Common myeloid progenitor, CD34-positive (primary cell): ENCODE measurements at regions not wholly inside any gene's neighbourhood (a gene's known extent, or its start where the extent isn't known, plus 50 kb on each side); places are given as distances from the start of the nearest gene placed in this dataset.

ENCODE experiments used
- CTCF ChIA-PET: fragments of 350-600 bp; sonication (Branson Sonifier 250); formaldehyde crosslinking; loops from one replicate; lab custom pipeline; 2021; ENCODE audit warnings: antibody characterized with exemption; lab: Charles Lee
- POLR2A ChIA-PET: fragments of 350-600 bp; sonication (Branson Sonifier 250); formaldehyde crosslinking; loops from one replicate; lab custom pipeline; 2021; ENCODE audit warnings: antibody characterized with exemption; lab: Charles Lee
- DNase-seq, 3 donors: peaks; one replicate each; pipeline versions ENCODE4 v3.0.0 to v3.0.0-alpha.2; 2013
- H3K27ac ChIP-seq, 2 experiments: 1 replicate in 1 of 2; 2 replicates in 1 of 2; pipeline ENCODE4 v1.7.0; 2013; ENCODE audit warnings: inconsistent platforms in 2 of 2, low read length in 2 of 2, mild to moderate bottlenecking in 2 of 2, low read depth in 1 of 2, moderate library complexity in 1 of 2; ENCODE audit not compliant: severe bottlenecking in 2 of 2, insufficient read depth in 1 of 2, poor library complexity in 1 of 2
- H3K27me3 ChIP-seq, 5 experiments: replicated peaks in 2 of 5; 1 replicate in 3 of 5; 2 replicates in 2 of 5; pipeline versions ENCODE4 v1.6.1 to v1.7.0; 2013; ENCODE audit warnings: low read length in 4 of 5, mild to moderate bottlenecking in 2 of 5, moderate library complexity in 2 of 5, inconsistent platforms in 1 of 5; ENCODE audit not compliant: insufficient read depth in 5 of 5, control insufficient read depth in 4 of 5
- H3K36me3 ChIP-seq, 4 experiments: 1 replicate in 2 of 4; 2 replicates in 2 of 4; pipeline versions ENCODE4 v1.6.1 to v1.7.0; 2013; ENCODE audit warnings: low read length in 3 of 4, control low read depth in 1 of 4, mild to moderate bottlenecking in 1 of 4; ENCODE audit not compliant: control insufficient read depth in 4 of 4, insufficient read depth in 4 of 4
- H3K4me1 ChIP-seq, 4 experiments: 1 replicate in 3 of 4; 2 replicates in 1 of 4; pipeline versions ENCODE4 v1.6.1 to v1.7.1; 2013; ENCODE audit warnings: low read length in 3 of 4, mild to moderate bottlenecking in 3 of 4, control low read depth in 1 of 4, inconsistent platforms in 1 of 4, moderate library complexity in 1 of 4; ENCODE audit not compliant: control insufficient read depth in 4 of 4, insufficient read depth in 4 of 4; ENCODE audit errors: control extremely low read depth in 1 of 4
- H3K4me3 ChIP-seq, 7 experiments: 1 replicate in 4 of 7; 2 replicates in 3 of 7; pipeline versions ENCODE4 v1.5.1 to v1.7.0; 2013; ENCODE audit warnings: mild to moderate bottlenecking in 7 of 7, low read length in 6 of 7, moderate library complexity in 6 of 7, inconsistent platforms in 2 of 7, low read depth in 2 of 7, control low read depth in 1 of 7; ENCODE audit not compliant: insufficient read depth in 4 of 7, control insufficient read depth in 1 of 7; ENCODE audit errors: extremely low read depth in 1 of 7
- H3K9me3 ChIP-seq, 5 experiments: 1 replicate in 4 of 5; 2 replicates in 1 of 5; pipeline versions ENCODE4 v1.6.1 to v1.7.1; 2013; ENCODE audit warnings: low read length in 4 of 5, mild to moderate bottlenecking in 2 of 5, inconsistent platforms in 1 of 5, low read depth in 1 of 5, moderate library complexity in 1 of 5; ENCODE audit not compliant: control insufficient read depth in 4 of 5, insufficient read depth in 2 of 5; ENCODE audit errors: control extremely low read depth in 1 of 5
- WGBS: methylation state at CpG from one replicate; pipeline ENCODE4 v1.1.5; 2013; ENCODE audit not compliant: insufficient coverage; 5-methylcytosine and 5-hydroxymethylcytosine counted together

DNA sequence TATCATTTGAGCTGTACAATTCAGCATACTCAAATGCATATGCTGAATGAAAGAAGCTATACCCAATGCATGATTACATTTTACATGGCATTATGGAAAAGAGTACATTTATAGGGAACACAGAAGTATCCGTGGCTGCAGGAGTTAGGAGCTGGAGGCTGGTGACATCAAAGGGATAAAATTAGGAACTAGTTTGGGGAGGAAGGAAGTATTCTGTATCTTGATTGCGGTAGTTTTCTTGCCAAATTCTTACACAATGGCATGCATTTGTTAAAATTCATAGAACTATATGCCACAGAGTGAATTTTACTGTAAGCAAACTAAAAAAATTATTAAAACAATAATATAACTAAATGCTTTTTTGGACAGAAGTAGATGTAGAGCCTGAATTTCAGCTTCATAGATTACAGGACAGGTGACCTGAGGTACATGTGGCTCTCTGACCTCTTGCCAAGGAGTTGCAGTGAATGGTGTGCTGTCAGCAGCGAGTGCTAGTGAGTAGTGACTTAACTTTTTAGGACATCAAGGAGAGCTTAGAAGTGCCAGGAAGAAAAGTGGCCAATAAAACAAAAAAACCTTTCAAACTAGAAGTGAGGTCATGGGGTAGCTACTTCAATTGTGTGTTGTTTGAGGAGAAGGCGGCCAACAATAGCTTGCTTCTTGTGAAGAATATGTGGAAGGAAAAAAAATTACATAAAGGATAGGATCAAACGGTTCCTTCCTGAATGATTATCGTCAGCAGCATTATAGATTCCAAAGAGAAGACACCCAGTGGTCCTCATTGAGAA lies 514.9 kb upstream of the CLINT1 start:
- H3K36me3 ChIP-seq = no peaks in the 10 kb centered on the region
- H3K4me1 ChIP-seq = peaks cover 6 to 18% (median 12%) of the 10 kb centered on the region in 4 experiments
- CTCF ChIA-PET = interaction anchor here (1.6 kb wide), 1 partner anchor 14 kb away, joined by 4 read pairs; no protein-coding TSS in a partner anchor
- no peak overlapping the region for H3K4me3 ChIP-seq
- WGBS = 50% methylated on average over 2 of the region's 6 CpGs
- H3K9me3 ChIP-seq = peaks cover 0 to 5% (median 0%) of the 10 kb centered on the region in 5 experiments
- POLR2A ChIA-PET = no interaction called here
- peaks cover 0 to 9% (median 2%) of the 10 kb centered on the region in 5 experiments for H3K27me3 ChIP-seq
- DNase-seq = peak; percentile 20 to 54 (median 39)
- no peak overlapping the region for H3K27ac ChIP-seq

DNA sequence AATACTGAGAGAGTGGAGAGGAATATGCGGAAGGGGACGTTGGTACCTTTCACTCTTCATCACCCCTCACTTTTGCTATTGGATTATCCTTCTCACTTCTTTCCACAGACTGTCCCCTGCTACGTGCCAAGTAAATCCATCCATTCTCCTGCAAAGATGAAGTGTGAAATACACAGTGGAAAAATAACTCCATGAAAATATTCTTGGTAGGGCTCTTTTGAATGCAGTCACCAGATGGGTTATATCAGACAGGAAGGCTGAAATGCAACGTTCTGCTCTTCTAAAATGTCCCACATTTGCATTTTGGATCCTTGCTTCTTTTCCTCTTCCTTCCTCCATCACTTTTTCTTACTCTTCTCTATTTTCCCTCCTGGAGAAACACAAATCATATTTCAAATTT lies 510.3 kb upstream of the CLINT1 start:
- H3K4me1 ChIP-seq = peaks cover 5 to 11% (median 7%) of the 10 kb centered on the region in 4 experiments
- H3K27me3 ChIP-seq = peaks cover 0 to 4% (median 0%) of the 10 kb centered on the region in 5 experiments
- H3K9me3 ChIP-seq = peaks cover 0 to 2% (median 0%) of the 10 kb centered on the region in 5 experiments
- no peak overlapping the region for H3K4me3 ChIP-seq
- CTCF ChIA-PET = no interaction called here
- H3K36me3 ChIP-seq = no peaks in the 10 kb centered on the region
- H3K27ac ChIP-seq = no peak overlapping the region
- POLR2A ChIA-PET = no interaction called here
- DNase-seq = no peak
- 100% methylated on average over 1 of the region's 4 CpGs for WGBS

DNA sequence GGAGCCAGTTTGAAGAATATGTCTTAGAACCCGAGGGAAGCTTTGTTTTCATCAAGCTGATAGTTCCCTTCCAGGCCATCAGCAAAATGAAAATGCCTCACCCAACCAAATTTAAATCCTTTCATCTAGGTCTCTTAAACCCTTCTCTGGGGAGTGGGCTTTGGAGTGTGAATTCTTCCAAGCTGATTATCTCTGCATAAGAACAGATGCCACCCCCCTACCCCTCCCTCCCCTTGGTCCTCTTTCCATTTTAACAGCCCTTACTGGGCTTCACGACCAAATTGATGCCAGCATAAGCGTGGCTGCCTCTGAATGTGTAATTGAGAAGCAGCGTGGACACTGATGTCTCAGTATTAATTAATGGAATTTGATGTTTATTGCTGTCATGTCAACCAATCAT lies 509.7 kb upstream of the CLINT1 start:
- Histone ChIP-seq H3K36me3 (no peaks in the 10 kb centered on the region), H3K27ac (no peak overlapping the region), H3K4me3 (no peak overlapping the region), H3K9me3 (peaks cover 0 to 2% (median 0%) of the 10 kb centered on the region in 5 experiments), H3K27me3 (peaks cover 0 to 4% (median 0%) of the 10 kb centered on the region in 5 experiments), H3K4me1 (peaks cover 0 to 5% (median 2%) of the 10 kb centered on the region in 4 experiments)
- no peak for DNase-seq
- WGBS = no CpG with 5 or more reads among the region's 4 CpGs
- POLR2A ChIA-PET = no interaction called here
- CTCF ChIA-PET = no interaction called here

DNA sequence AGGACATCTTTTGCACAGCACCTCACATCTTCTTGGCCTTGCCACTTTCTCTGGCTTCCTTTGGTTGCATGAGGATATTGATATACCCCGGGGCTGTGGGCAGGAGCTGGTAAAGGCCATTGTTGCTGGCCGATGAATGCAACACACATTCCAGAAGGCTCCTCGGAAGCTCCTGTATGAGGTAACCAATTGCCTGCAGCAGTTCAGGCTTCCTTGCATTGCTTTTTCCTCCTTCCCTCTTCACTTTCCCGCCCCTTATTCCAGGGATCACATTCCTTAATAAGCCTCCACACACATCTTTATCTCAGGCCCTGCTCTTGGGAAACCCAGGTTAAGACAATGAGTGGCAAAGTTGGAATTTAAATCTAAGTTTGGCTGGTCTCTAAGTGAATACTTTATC lies 505.4 kb upstream of the CLINT1 start:
- POLR2A ChIA-PET = no interaction called here
- H3K4me1 ChIP-seq = no peaks in the 10 kb centered on the region
- H3K9me3 ChIP-seq = no peaks in the 10 kb centered on the region
- no peak for DNase-seq
- no peak overlapping the region for H3K4me3 ChIP-seq
- CTCF ChIA-PET = no interaction called here
- H3K27me3 ChIP-seq = no peaks in the 10 kb centered on the region
- no peak overlapping the region for H3K27ac ChIP-seq
- no peaks in the 10 kb centered on the region for H3K36me3 ChIP-seq
- 100% methylated on average over 2 of the region's 4 CpGs for WGBS

DNA sequence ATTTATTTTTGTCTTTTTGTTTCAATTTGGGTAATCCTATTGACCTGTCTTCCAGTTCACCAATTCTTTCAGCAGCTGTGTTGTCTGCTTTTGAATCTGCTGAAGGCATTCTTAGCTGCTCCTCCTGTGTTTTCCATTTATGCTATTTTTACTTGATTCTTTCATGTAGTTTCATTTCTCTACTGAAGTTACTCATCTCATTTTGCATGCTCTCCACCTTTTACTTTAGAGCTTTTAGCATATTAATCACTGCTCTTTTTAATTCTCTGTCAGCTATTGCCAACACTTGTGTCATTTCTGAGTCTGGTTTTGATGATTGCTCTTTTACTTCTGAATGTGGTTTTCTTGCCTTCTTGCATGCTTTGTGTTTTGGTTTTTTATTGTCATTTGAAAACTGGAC lies 496.0 kb upstream of the CLINT1 start:
- no peak overlapping the region for H3K4me3 ChIP-seq
- H3K4me1 ChIP-seq = no peaks in the 10 kb centered on the region
- ChIA-PET CTCF (no interaction called here), POLR2A (no interaction called here)
- H3K36me3 ChIP-seq = no peaks in the 10 kb centered on the region
- DNase-seq = no peak
- no peak overlapping the region for H3K27ac ChIP-seq
- H3K27me3 ChIP-seq = peaks cover 0 to 3% (median 0%) of the 10 kb centered on the region in 5 experiments
- peaks cover 0 to 2% (median 0%) of the 10 kb centered on the region in 5 experiments for H3K9me3 ChIP-seq

DNA sequence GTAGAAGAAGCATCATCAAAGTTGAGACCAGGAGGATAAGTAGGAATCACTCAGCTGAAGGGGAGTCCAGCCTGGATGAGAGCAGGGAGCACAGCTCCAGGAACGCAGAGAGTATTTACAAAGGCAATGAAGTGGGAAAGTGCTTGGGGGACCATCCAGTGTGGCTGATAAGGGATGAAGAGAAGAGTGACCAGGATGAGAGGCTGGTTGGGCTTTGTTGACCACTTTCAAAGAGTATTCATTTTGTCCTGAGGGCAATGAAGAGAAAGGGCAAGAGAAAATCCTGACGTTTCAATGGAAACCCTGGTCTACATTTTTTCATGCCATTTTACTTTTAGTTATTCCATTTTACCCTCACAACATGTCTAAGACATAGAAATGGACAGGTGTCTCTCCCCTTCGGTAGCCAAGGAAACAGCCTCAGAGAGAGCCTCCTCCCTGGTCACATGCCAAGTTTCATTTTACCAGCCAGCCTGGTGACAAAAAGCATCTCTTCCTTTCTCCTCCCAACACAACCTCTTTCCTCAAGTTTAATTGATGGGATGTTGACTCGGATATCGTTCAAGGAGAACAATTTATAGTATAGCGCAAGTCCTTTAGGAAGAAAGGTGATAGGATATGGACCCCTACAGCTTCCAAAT lies 492.7 kb upstream of the CLINT1 start:
- no peak overlapping the region for H3K27ac ChIP-seq
- POLR2A ChIA-PET = no interaction called here
- WGBS = 93% methylated on average over 4 of the region's 6 CpGs
- DNase-seq = no peak
- peaks cover 0 to 2% (median 0%) of the 10 kb centered on the region in 5 experiments for H3K9me3 ChIP-seq
- H3K27me3 ChIP-seq = peaks cover 0 to 3% (median 0%) of the 10 kb centered on the region in 5 experiments
- H3K4me1 ChIP-seq = no peaks in the 10 kb centered on the region
- no peak overlapping the region for H3K4me3 ChIP-seq
- no peaks in the 10 kb centered on the region for H3K36me3 ChIP-seq
- CTCF ChIA-PET = no interaction called here

DNA sequence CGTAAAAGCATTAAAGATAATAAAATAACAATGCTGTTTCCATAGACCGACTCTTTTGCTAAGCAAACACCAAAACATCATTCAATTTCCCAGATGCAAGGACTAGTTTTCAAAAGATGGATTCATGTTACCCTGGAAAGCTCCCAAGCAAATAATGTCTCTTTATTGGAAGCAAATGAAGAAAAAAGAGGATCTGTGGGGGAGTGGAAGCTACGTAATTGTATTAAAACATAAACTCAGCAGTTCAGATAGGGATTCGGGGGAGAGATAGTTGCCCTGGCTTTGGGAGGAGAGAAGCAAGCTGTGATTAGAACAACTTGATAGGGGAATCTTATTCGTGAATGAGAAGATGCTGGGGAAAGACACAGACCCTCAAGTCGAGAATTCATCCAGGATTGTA lies 491.0 kb upstream of the CLINT1 start:
- POLR2A ChIA-PET = no interaction called here
- CTCF ChIA-PET = no interaction called here
- 90% methylated on average over 4 of the region's 6 CpGs for WGBS

More for the DNA sequence above, 491.0 kb upstream of the CLINT1 start:
- Histone ChIP-seq H3K36me3 (no peaks in the 10 kb centered on the region), H3K27me3 (peaks cover 0 to 3% (median 0%) of the 10 kb centered on the region in 5 experiments), H3K9me3 (peaks cover 0 to 2% (median 2%) of the 10 kb centered on the region in 5 experiments), H3K4me1 (no peaks in the 10 kb centered on the region), H3K27ac (no peak overlapping the region), H3K4me3 (no peak overlapping the region)
- DNase-seq = no peak
